Hepatocyte (in vitro differentiated cells): ENCODE measurements at regions not wholly inside any gene's neighbourhood (a gene's known extent, or its start where the extent isn't known, plus 50 kb on each side); places are given as distances from the start of the nearest gene placed in this dataset.
"Not testable (repeated sequence)": the region's sequence is repeated elsewhere in the genome, so short reads cannot be mapped to it uniquely, and the experiment has no call there.

Experiments
- DNase-seq: peaks from one replicate; pipeline ENCODE4 v3.0.0-alpha.2; 2016; ENCODE audit warnings: low spot score
- H2AFZ ChIP-seq: fragments of 200-600 bp; sonication (generic); 2 replicates; pipeline ENCODE4 v1.6.0; 2016; ENCODE audit warnings: antibody characterized with exemption, mild to moderate bottlenecking
- H3K27ac ChIP-seq: fragments of 200-600 bp; sonication (generic); 2 replicates; pipeline ENCODE4 v1.5.1; 2016; ENCODE audit warnings: mild to moderate bottlenecking
- H3K27me3 ChIP-seq: fragments of 200-600 bp; sonication (generic); 2 replicates; pipeline ENCODE4 v1.6.1; 2016
- H3K36me3 ChIP-seq: fragments of 200-600 bp; sonication (generic); replicated peaks from 2 replicates; pipeline ENCODE4 v1.5.1; 2016; ENCODE audit warnings: low read depth; ENCODE audit not compliant: insufficient read depth
- H3K4me1 ChIP-seq: fragments of 200-600 bp; sonication (generic); 2 replicates; pipeline ENCODE4 v1.5.1; 2016; ENCODE audit warnings: mild to moderate bottlenecking, moderate library complexity; ENCODE audit not compliant: insufficient read depth
- H3K4me2 ChIP-seq: fragments of 200-600 bp; sonication (generic); 2 replicates; pipeline ENCODE4 v1.6.0; 2016
- H3K4me3 ChIP-seq: fragments of 200-600 bp; sonication (generic); 2 replicates; pipeline ENCODE4 v1.5.1; 2016; ENCODE audit warnings: mild to moderate bottlenecking
- H3K79me2 ChIP-seq: fragments of 200-600 bp; sonication (generic); 2 replicates; pipeline ENCODE4 v1.6.0; 2017; ENCODE audit warnings: mild to moderate bottlenecking
- H3K9me2 ChIP-seq: fragments of 200-600 bp; sonication (generic); replicated peaks from 2 replicates; pipeline ENCODE4 v1.6.0; 2017; ENCODE audit warnings: mild to moderate bottlenecking; ENCODE audit not compliant: insufficient read depth
- H3K9me3 ChIP-seq: fragments of 200-600 bp; sonication (generic); 2 replicates; pipeline ENCODE4 v1.5.1; 2016; ENCODE audit warnings: low read depth, mild to moderate bottlenecking
- H4K20me1 ChIP-seq: fragments of 200-600 bp; sonication (generic); 2 replicates; pipeline ENCODE4 v1.6.0; 2016; ENCODE audit warnings: mild to moderate bottlenecking; ENCODE audit not compliant: insufficient read depth, poor library complexity, severe bottlenecking
- EZH2 ChIP-seq: fragments of 200-600 bp; sonication (generic); IDR thresholded peaks from 2 replicates; pipeline ENCODE4 v1.6.1; 2016; ENCODE audit warnings: antibody characterized with exemption, mild to moderate bottlenecking, borderline replicate concordance
- EZH2phosphoT487 ChIP-seq: fragments of 200-600 bp; sonication (generic); IDR thresholded peaks from one replicate; pipeline ENCODE4 v1.6.1; 2018; ENCODE audit warnings: antibody characterized with exemption, mild to moderate bottlenecking, low read depth, moderate library complexity; ENCODE audit not compliant: unreplicated experiment, severe bottlenecking
- WGBS: methylation state at CpG from one replicate; pipeline ENCODE4 v1.1.6; 2016; ENCODE audit warnings: low lambda C conversion rate; ENCODE audit errors: missing lambda C conversion rate; 5-methylcytosine and 5-hydroxymethylcytosine counted together
- TF ChIP-seq, protein P1 (sequence below): fragments of 200-600 bp; sonication (generic); IDR thresholded peaks from 2 replicates; pipeline ENCODE4 v1.5.1; 2016; ENCODE audit warnings: antibody characterized with exemption, mild to moderate bottlenecking; ENCODE audit not compliant: poor library complexity

DNA sequence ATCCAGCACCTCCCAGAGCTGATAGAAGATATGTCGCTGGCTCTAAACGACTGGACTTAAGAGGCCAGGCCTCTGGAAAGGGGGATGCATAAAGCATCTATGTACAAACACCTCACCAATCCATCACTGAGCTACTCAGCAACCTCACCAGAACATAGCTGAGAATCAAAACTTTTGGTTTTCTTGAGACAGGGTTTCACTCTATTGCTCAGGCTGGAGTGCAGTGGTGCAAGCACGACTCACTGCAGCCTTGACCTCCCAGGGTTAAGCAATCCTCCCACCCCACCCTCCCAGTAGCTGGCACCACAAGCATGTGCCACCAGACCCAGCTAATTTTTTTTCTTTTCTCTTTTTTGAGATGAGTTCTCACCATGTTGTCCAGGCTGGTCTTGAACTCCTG is 62.9 kb upstream of the MSH6 start:
- no peaks in the 10 kb centered on the region for H3K4me1 ChIP-seq
- 80% methylated on average over 3 of the region's 3 CpGs for WGBS
- TF ChIP-seq EZH2, result no peak
- TF ChIP-seq, protein P1, sequence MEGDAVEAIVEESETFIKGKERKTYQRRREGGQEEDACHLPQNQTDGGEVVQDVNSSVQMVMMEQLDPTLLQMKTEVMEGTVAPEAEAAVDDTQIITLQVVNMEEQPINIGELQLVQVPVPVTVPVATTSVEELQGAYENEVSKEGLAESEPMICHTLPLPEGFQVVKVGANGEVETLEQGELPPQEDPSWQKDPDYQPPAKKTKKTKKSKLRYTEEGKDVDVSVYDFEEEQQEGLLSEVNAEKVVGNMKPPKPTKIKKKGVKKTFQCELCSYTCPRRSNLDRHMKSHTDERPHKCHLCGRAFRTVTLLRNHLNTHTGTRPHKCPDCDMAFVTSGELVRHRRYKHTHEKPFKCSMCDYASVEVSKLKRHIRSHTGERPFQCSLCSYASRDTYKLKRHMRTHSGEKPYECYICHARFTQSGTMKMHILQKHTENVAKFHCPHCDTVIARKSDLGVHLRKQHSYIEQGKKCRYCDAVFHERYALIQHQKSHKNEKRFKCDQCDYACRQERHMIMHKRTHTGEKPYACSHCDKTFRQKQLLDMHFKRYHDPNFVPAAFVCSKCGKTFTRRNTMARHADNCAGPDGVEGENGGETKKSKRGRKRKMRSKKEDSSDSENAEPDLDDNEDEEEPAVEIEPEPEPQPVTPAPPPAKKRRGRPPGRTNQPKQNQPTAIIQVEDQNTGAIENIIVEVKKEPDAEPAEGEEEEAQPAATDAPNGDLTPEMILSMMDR, result no peak
- TF ChIP-seq EZH2phosphoT487, result no peak

DNA sequence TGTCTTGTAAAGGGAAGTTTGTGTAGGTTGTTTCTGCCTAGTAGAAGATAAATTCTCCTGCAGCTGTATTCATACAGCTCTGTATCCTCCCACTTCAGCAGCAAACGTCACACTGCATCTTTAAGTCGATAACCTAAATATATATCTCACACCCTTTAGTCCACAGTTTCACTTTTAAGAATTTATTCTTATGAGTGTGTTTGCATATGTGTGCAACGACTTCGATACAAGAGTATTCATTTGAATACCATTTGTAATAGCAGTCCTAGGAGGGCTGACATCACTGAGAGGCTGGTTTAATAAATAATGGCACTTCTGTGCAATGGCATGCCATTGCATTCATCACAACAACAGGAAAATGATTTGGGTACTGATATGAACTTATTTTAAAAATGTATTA is 63.8 kb upstream of the MSH6 start:
- H4K20me1 ChIP-seq, result no peaks in the 10 kb centered on the region
- no peaks in the 10 kb centered on the region for H3K36me3 ChIP-seq
- H3K4me3 ChIP-seq, result no peak overlapping the region
- H3K4me1 ChIP-seq, result no peaks in the 10 kb centered on the region
- H3K4me2 ChIP-seq, result no peak overlapping the region
- no peak for DNase-seq
- 94% methylated on average over 4 of the region's 4 CpGs for WGBS
- H3K9me3 ChIP-seq, result no peaks in the 10 kb centered on the region
- no peaks in the 10 kb centered on the region for H3K79me2 ChIP-seq
- H2AFZ ChIP-seq, result no peak overlapping the region
- no peak overlapping the region for H3K27ac ChIP-seq
- no peaks in the 10 kb centered on the region for H3K27me3 ChIP-seq
- no peaks in the 10 kb centered on the region for H3K9me2 ChIP-seq
- TF ChIP-seq EZH2 (no peak), EZH2phosphoT487 (no peak)
- TF ChIP-seq, protein P1, result no peak

More for the DNA sequence above, 62.9 kb upstream of the MSH6 start:
- H3K4me3 ChIP-seq, result no peak overlapping the region
- DNase-seq, result no peak
- H3K79me2 ChIP-seq, result no peaks in the 10 kb centered on the region
- H4K20me1 ChIP-seq, result no peaks in the 10 kb centered on the region
- no peak overlapping the region for H3K4me2 ChIP-seq
- H3K9me2 ChIP-seq, result no peaks in the 10 kb centered on the region
- no peaks in the 10 kb centered on the region for H3K9me3 ChIP-seq
- no peaks in the 10 kb centered on the region for H3K36me3 ChIP-seq
- no peak overlapping the region for H3K27ac ChIP-seq
- H2AFZ ChIP-seq, result no peak overlapping the region
- no peaks in the 10 kb centered on the region for H3K27me3 ChIP-seq

DNA sequence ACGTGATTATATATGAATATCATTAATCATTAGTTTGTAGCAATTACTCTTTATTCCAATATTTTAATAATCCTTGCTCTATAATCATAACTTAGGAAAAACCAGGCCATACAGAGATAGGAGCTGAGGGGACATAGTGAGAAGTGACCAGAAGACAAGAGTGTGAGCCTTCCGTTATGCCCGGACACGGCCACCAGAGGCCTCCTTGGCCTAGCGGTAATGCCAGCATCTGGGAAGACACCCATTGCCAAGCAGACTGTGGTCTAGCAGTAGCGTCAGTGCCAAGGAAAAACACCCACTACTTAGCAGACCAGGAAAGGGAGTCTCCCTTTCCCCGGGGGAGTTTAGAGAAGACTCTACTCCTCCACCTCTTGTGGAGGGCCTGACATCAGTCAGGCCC is 66.6 kb upstream of the MSH6 start:
- H2AFZ ChIP-seq, H3K9me2 ChIP-seq, H3K79me2 ChIP-seq, H3K4me1 ChIP-seq, H3K4me3 ChIP-seq, H4K20me1 ChIP-seq, H3K9me3 ChIP-seq, DNase-seq, H3K36me3 ChIP-seq, H3K27me3 ChIP-seq, H3K27ac ChIP-seq, H3K4me2 ChIP-seq: not testable (repeated sequence)
- 95% methylated on average over 7 of the region's 7 CpGs for WGBS

DNA sequence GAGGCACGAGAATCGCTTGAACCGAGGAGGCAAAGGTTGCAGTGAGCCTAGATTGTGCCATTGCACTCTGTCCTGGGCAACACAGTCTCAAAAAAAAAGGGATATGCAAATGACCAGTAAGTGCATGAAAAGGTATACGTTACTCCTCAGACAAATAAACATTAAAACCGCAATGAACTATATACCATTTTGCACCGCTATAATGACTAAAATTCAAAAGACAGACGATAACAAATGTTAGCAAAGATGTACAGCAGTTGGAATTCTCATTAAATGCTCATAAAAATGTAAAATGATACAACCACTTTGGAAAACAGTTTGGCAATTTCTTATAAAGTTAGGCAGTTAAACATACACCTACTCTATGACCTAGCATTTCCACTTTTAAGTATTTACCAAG is 67.4 kb upstream of the MSH6 start:
- no peaks in the 10 kb centered on the region for H3K36me3 ChIP-seq
- no peak overlapping the region for H3K27ac ChIP-seq
- DNase-seq, result no peak
- H4K20me1 ChIP-seq, result no peaks in the 10 kb centered on the region
- H3K27me3 ChIP-seq, result no peaks in the 10 kb centered on the region
- no peak overlapping the region for H3K4me2 ChIP-seq
- H3K9me2 ChIP-seq, result no peaks in the 10 kb centered on the region
- no peak overlapping the region for H3K4me3 ChIP-seq
- H2AFZ ChIP-seq, result no peak overlapping the region
- H3K79me2 ChIP-seq, result no peaks in the 10 kb centered on the region
- no peaks in the 10 kb centered on the region for H3K9me3 ChIP-seq
- 88% methylated on average over 7 of the region's 7 CpGs for WGBS
- H3K4me1 ChIP-seq, result no peaks in the 10 kb centered on the region
- TF ChIP-seq, protein P1, result no peak
- TF ChIP-seq EZH2, result no peak
- TF ChIP-seq EZH2phosphoT487, result no peak
